ENCODE measurements at regions not wholly inside any gene's neighbourhood (a gene's known extent, or its start where the extent isn't known, plus 50 kb on each side); places are given as distances from the start of the nearest gene placed in this dataset.

- TF ChIP-seq, protein P1, sequence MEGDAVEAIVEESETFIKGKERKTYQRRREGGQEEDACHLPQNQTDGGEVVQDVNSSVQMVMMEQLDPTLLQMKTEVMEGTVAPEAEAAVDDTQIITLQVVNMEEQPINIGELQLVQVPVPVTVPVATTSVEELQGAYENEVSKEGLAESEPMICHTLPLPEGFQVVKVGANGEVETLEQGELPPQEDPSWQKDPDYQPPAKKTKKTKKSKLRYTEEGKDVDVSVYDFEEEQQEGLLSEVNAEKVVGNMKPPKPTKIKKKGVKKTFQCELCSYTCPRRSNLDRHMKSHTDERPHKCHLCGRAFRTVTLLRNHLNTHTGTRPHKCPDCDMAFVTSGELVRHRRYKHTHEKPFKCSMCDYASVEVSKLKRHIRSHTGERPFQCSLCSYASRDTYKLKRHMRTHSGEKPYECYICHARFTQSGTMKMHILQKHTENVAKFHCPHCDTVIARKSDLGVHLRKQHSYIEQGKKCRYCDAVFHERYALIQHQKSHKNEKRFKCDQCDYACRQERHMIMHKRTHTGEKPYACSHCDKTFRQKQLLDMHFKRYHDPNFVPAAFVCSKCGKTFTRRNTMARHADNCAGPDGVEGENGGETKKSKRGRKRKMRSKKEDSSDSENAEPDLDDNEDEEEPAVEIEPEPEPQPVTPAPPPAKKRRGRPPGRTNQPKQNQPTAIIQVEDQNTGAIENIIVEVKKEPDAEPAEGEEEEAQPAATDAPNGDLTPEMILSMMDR (IDR thresholded peaks at IDR 0.05): no peak
- TF ChIP-seq POLR2A (IDR thresholded peaks at IDR 0.05): no peak
- TF ChIP-seq EP300 (IDR thresholded peaks at IDR 0.05): no peak
These were observed 195.8 kb upstream of the KCNN2 start for GRCh38 chr5:114166081-114166480.
